ENCODE measurements at regions not wholly inside any gene's neighbourhood (a gene's known extent, or its start where the extent isn't known, plus 50 kb on each side); places are given as distances from the start of the nearest gene placed in this dataset.

DNA sequence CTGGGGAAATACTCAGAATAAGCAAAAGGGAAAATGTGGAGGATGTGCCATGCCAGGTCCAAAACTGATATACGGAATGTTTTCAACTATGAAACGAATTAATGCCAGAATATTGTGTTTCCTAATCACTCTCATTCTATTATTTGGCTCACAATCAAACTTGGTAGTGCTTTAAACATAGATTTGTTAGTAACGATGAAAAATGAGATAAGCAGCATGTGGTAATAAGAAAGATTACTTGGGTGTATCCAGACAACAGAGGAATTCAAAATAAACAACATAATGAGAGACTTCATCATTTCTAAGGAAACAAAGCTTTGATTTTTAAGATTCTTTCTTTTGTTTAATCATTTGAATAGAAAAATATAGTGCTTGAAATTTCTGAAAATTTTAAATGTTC lies 237.3 kb downstream of the TACR3 start:
- TF ChIP-seq, protein P1, sequence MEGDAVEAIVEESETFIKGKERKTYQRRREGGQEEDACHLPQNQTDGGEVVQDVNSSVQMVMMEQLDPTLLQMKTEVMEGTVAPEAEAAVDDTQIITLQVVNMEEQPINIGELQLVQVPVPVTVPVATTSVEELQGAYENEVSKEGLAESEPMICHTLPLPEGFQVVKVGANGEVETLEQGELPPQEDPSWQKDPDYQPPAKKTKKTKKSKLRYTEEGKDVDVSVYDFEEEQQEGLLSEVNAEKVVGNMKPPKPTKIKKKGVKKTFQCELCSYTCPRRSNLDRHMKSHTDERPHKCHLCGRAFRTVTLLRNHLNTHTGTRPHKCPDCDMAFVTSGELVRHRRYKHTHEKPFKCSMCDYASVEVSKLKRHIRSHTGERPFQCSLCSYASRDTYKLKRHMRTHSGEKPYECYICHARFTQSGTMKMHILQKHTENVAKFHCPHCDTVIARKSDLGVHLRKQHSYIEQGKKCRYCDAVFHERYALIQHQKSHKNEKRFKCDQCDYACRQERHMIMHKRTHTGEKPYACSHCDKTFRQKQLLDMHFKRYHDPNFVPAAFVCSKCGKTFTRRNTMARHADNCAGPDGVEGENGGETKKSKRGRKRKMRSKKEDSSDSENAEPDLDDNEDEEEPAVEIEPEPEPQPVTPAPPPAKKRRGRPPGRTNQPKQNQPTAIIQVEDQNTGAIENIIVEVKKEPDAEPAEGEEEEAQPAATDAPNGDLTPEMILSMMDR (IDR thresholded peaks at IDR 0.05) = no peak
- TF ChIP-seq POLR2AphosphoS5 (IDR thresholded peaks at IDR 0.05; ENCODE audit: insufficient read depth in 1 of 2, low read depth in 1 of 2) (no peak), POLR2A (IDR thresholded peaks at IDR 0.05) (no peak)
